ENCODE measurements at regions not wholly inside any gene's neighbourhood (a gene's known extent, or its start where the extent isn't known, plus 50 kb on each side); places are given as distances from the start of the nearest gene placed in this dataset.
"Not testable (repeated sequence)": the region's sequence is repeated elsewhere in the genome, so short reads cannot be mapped to it uniquely, and the experiment has no call there.

DNA sequence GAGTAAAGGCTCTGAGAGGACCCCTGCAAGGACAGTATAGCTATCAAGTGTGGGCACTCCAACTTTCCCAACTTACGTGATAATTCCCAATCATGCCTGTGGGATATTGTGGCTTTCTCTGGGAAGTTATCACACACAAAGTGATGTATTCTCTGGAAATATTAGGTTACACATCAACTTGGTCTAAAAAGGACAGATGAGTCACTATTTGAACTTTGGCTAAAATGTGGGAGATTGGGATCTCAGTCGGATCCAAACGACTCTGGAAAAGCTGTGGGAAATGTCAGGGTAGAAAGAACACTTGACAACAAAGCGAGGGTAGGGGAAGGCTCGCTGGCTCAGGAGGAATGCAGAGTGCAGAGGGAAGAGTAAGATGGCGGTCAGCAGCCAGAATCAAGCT lies 1048.9 kb downstream of the BCL11B start:
- DNase-seq (ENCODE audit: low read depth) = no peak
- no peak overlapping the region for H3K4me3 ChIP-seq (ENCODE audit: control insufficient read depth, low read depth, low read length)
- TF ChIP-seq, protein P1, sequence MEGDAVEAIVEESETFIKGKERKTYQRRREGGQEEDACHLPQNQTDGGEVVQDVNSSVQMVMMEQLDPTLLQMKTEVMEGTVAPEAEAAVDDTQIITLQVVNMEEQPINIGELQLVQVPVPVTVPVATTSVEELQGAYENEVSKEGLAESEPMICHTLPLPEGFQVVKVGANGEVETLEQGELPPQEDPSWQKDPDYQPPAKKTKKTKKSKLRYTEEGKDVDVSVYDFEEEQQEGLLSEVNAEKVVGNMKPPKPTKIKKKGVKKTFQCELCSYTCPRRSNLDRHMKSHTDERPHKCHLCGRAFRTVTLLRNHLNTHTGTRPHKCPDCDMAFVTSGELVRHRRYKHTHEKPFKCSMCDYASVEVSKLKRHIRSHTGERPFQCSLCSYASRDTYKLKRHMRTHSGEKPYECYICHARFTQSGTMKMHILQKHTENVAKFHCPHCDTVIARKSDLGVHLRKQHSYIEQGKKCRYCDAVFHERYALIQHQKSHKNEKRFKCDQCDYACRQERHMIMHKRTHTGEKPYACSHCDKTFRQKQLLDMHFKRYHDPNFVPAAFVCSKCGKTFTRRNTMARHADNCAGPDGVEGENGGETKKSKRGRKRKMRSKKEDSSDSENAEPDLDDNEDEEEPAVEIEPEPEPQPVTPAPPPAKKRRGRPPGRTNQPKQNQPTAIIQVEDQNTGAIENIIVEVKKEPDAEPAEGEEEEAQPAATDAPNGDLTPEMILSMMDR (IDR thresholded peaks at IDR 0.05; ENCODE audit: control insufficient read depth, insufficient read depth, low read depth, low read length, missing control alignments) = no peak

DNA sequence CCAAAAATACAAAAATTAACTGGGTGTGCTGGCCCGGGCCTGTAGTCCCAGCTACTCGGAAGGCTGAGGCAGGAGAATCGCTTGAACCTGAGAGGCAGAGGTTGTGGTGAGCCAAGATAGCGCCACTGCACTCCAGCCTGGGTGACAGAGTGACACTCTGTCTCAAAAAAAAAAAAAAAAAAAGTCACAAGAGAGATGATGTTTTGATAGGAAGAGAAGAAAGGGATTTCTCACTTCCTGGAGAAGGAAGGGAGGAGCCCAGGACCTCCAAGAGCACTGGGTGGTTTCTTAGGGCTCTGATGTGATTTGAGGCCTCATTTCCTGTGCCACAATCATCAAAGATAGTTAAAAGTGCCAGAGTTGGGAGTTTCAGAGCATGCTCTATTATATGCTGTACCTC lies 1048.3 kb downstream of the BCL11B start:
- DNase-seq (ENCODE audit: low read depth); H3K4me3 ChIP-seq (ENCODE audit: control insufficient read depth, low read depth, low read length): not testable (repeated sequence)

DNA sequence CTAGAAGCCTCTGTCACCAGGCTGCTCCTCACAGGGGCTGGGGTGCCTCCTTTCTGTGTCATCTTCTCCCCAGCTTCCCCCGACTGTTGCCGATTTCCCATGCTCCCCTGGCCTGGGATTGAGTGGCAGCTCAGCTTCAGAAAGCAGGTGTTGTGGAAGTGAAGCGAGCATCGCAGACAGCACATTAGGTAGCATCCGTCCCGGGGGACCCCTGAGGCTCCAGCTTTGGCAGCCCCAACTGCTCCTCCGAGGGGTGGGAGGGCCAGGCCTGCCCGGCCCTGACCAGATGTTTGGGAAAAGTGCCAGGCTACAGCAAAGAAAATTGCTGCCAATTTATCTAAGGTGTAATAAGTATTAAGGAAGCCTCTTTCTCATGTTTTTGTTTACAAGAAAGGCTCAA lies 1045.6 kb downstream of the BCL11B start:
- H3K4me3 ChIP-seq (ENCODE audit: control insufficient read depth, low read depth, low read length) = no peak overlapping the region
- no peak for DNase-seq (ENCODE audit: low read depth)
- TF ChIP-seq, protein P1 (IDR thresholded peaks at IDR 0.05; ENCODE audit: control insufficient read depth, insufficient read depth, low read depth, low read length, missing control alignments) = no peak

DNA sequence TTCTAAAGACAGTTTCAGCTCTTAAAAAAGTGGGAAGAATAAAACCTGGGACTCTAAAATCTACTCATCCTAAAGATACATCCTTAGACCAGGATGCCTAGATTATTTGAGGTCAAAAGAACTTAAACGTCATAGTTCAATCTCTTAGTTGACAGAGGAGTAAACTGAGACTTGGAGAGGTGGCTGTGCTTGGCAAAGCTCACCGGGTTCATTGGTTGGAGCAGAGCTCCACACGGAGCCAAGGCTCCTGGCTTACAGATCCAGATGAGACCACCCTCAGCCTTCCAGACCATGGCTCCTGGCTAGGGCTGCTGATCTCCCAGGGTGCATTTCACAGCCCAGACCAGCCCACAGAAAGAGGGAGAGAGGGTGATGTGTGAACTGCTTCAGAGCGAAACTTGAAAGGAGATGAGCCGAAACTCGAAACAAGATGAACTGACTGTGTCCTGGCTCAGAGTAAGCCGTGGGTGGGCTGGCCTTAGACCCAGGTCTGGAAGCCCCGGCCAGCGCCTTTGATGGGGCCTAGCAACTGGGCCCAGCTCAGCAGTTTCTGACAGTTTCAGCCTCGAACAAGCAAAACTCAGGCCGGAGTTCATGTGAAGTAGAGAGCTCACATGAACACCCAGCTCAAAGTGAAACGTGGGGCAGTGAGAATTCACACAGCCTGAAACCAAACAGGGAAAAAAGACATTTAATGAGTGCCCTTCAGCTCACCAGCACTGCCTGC lies 1044.8 kb downstream of the BCL11B start:
- DNase-seq (ENCODE audit: low read depth) = no peak
- H3K4me3 ChIP-seq (ENCODE audit: control insufficient read depth, low read depth, low read length) = no peak overlapping the region
- TF ChIP-seq, protein P1 (IDR thresholded peaks at IDR 0.05; ENCODE audit: control insufficient read depth, insufficient read depth, low read depth, low read length, missing control alignments) = no peak

DNA sequence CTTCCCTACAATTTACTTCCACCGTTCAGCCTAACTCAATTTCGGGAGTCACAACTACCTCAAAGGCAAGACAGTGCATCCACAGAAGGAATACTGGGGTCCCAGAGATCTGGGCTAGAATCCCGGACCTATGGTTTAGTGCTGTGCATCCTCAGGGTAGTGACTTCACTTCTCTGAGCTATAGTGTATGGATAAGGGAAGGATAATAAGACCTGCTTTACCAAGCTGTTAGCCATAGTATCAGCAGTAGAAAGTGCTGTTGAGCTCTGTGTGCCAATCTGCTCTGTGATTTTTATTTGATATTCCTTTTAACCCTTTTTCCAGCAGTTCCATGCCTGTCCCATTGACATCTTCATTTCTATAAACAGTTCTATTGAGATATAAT lies 1044.3 kb downstream of the BCL11B start:
- H3K4me3 ChIP-seq (ENCODE audit: control insufficient read depth, low read depth, low read length) = no peak overlapping the region
- TF ChIP-seq, protein P1 (IDR thresholded peaks at IDR 0.05; ENCODE audit: control insufficient read depth, insufficient read depth, low read depth, low read length, missing control alignments) = no peak
- DNase-seq (ENCODE audit: low read depth) = no peak

DNA sequence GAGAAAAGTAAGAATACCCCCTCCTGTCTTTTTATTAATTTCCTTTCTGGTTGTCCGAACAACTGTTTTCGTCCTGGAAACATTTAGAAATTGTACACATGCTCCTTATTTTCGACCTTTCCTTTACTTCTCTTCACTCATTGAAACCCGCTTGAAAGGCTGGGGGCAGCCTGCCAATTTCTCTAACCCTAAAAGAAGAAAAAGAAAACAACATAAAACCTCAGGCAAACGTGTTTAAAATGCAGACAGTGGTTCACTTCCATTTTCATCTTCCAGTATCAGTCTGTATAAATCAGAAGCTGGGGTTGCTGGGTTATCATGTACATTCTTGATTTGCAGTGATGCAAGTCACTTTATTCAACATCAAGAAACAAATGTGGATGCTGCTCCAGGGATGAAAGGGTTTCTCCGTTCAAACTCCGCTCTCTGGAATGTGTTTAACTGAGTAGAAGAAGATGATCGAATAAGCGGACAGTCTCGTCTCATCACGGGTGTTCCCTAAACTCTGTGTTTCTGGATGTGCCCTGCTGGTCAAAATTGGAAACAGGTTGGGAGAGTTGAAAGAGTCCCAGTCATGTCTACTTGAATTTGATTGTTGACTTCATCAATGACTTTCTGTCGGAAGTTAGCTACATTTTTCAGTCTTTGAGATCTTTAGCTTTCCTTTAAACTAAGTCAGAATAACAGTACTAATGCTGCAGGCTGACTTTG lies 1042.2 kb downstream of the BCL11B start:
- no peak for DNase-seq (ENCODE audit: low read depth)
- H3K4me3 ChIP-seq (ENCODE audit: control insufficient read depth, low read depth, low read length) = no peak overlapping the region
- TF ChIP-seq, protein P1 (IDR thresholded peaks at IDR 0.05; ENCODE audit: control insufficient read depth, insufficient read depth, low read depth, low read length, missing control alignments) = no peak

DNA sequence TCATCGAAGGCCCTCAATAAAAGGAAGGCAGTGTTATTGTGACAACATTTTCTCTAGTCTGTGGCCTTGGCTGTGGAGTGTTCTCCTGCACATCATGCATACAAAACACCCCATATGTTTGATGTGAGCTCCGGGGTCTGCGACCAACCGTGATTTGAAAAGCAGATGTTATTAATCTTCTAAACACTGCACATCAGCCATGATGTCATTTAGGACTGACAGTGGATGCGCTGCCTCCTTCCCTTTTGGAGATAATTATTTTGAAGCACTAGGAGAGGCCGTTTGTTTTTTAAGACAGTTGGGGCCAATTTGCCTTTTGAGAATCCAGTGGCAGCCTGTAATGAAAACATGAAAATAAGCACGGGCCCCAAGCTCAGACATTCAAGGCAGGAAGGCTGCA lies 1041.6 kb downstream of the BCL11B start:
- DNase-seq (ENCODE audit: low read depth) = no peak
- no peak overlapping the region for H3K4me3 ChIP-seq (ENCODE audit: control insufficient read depth, low read depth, low read length)
- TF ChIP-seq, protein P1 (IDR thresholded peaks at IDR 0.05; ENCODE audit: control insufficient read depth, insufficient read depth, low read depth, low read length, missing control alignments) = no peak

Measured in AG09309 (cell line).